ENCODE measurements at regions not wholly inside any gene's neighbourhood (a gene's known extent, or its start where the extent isn't known, plus 50 kb on each side); places are given as distances from the start of the nearest gene placed in this dataset.

- no peak for TF ChIP-seq CTCF (IDR thresholded peaks at IDR 0.05)
- no peak for TF ChIP-seq EP300 (IDR thresholded peaks at IDR 0.05)
Measured at GRCh38 chr12:13777374-13777773, 204.0 kb downstream of the GRIN2B start.
